GM12874 (cell line): ENCODE measurements at regions not wholly inside any gene's neighbourhood (a gene's known extent, or its start where the extent isn't known, plus 50 kb on each side); places are given as distances from the start of the nearest gene placed in this dataset.

Source experiments
- CTCF ChIP-seq: IDR thresholded peaks from 2 replicates; pipeline ENCODE4 v1.5.1; 2011; ENCODE audit warnings: low read depth, mild to moderate bottlenecking, control low read depth, low read length, moderate library complexity; ENCODE audit not compliant: insufficient read depth

GRCh38 chr12:115398311-115398781, 714.4 kb upstream of the TBX3 start:
- TF ChIP-seq CTCF, result no peak

GRCh38 chr12:115396567-115396966, 712.6 kb upstream of the TBX3 start:
- TF ChIP-seq CTCF, result no peak

GRCh38 chr12:115394496-115395220, 710.7 kb upstream of the TBX3 start:
- no peak for TF ChIP-seq CTCF

GRCh38 chr12:115388139-115388538, 704.2 kb upstream of the TBX3 start:
- no peak for TF ChIP-seq CTCF

GRCh38 chr12:115387467-115387901, 703.5 kb upstream of the TBX3 start:
- TF ChIP-seq CTCF, result no peak

GRCh38 chr12:115386946-115387345, 703.0 kb upstream of the TBX3 start:
- no peak for TF ChIP-seq CTCF

GRCh38 chr12:115385141-115385540, 701.2 kb upstream of the TBX3 start:
- TF ChIP-seq CTCF, result no peak
